IPS DF 4.7 (cell line): ENCODE measurements at regions not wholly inside any gene's neighbourhood (a gene's known extent, or its start where the extent isn't known, plus 50 kb on each side); places are given as distances from the start of the nearest gene placed in this dataset.

Experiments
- DNase-seq: peaks from one replicate; pipeline ENCODE4 v3.0.0-alpha.2; 2013; ENCODE audit warnings: low spot score; ENCODE audit errors: extremely low read depth

GRCh38 chr12:65546528-65546927 is 268.0 kb downstream of the MSRB3 start:
- no peak for DNase-seq

GRCh38 chr12:65556676-65557437 is 267.4 kb upstream of the HMGA2 start:
- peak; percentile 87 for DNase-seq

GRCh38 chr12:65557438-65558181 is 266.7 kb upstream of the HMGA2 start:
- DNase-seq = no peak

GRCh38 chr12:65560286-65560685 is 264.0 kb upstream of the HMGA2 start:
- no peak for DNase-seq

GRCh38 chr12:65561798-65562382 is 262.4 kb upstream of the HMGA2 start:
- DNase-seq = no peak

- DNase-seq = no peak
These were observed 258.4 kb upstream of the HMGA2 start for GRCh38 chr12:65565601-65566560.

- DNase-seq = no peak
These were observed 257.5 kb upstream of the HMGA2 start for GRCh38 chr12:65566751-65567150.

GRCh38 chr12:65567820-65568219 is 256.5 kb upstream of the HMGA2 start:
- no peak for DNase-seq

- DNase-seq = no peak
These were observed 255.8 kb upstream of the HMGA2 start for GRCh38 chr12:65568517-65568916.

- DNase-seq = no peak
These were observed 253.7 kb upstream of the HMGA2 start for GRCh38 chr12:65570451-65571130.

- no peak for DNase-seq
These were observed 249.4 kb upstream of the HMGA2 start for GRCh38 chr12:65574867-65575266.

GRCh38 chr12:65584016-65584415 is 240.3 kb upstream of the HMGA2 start:
- DNase-seq = no peak

GRCh38 chr12:65585648-65586602 is 238.4 kb upstream of the HMGA2 start:
- no peak for DNase-seq

- DNase-seq = no peak
These were observed 237.5 kb upstream of the HMGA2 start for GRCh38 chr12:65586796-65587195.

GRCh38 chr12:65590318-65590717 is 234.0 kb upstream of the HMGA2 start:
- DNase-seq = no peak

- no peak for DNase-seq
These were observed 231.9 kb upstream of the HMGA2 start for GRCh38 chr12:65592416-65592815.

GRCh38 chr12:65593239-65593701 is 231.0 kb upstream of the HMGA2 start:
- DNase-seq = no peak

GRCh38 chr12:65594409-65594808 is 229.9 kb upstream of the HMGA2 start:
- no peak for DNase-seq

- DNase-seq = no peak
These were observed 229.2 kb upstream of the HMGA2 start for GRCh38 chr12:65595016-65595560.
